ENCODE measurements at regions not wholly inside any gene's neighbourhood (a gene's known extent, or its start where the extent isn't known, plus 50 kb on each side); places are given as distances from the start of the nearest gene placed in this dataset.

DNA sequence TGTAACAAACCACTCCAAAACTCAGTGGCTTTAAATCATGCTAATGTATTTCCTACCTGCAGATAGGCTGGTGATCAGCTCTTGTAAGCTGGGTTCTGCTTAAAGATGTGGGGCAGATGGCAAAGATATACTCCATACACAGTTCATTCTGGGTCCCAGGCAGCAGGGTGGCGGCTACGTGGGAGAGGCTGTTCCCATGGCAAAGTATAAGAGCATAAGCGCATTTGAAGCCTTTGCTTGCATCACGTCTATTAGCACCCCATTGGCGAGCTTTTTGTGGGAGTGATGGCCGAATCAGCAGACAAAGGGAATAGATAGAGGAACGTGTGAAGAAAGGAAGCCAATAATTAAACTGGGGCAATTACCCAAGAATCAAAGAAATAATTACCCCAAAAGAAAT lies 523.1 kb downstream of the SPATA31D1 start:
- Histone ChIP-seq H3K27ac (ENCODE audit: low read length) (no peak overlapping the region), H3K9me2 (replicated peaks; ENCODE audit: insufficient read depth, low read length) (no peaks in the 10 kb centered on the region), H3K9ac (ENCODE audit: low read length) (no peak overlapping the region), H4K20me1 (ENCODE audit: insufficient read depth, low read depth, low read length) (no peaks in the 10 kb centered on the region), H3K79me2 (ENCODE audit: low read length) (no peaks in the 10 kb centered on the region), H3K27me3 (ENCODE audit: low read length) (no peaks in the 10 kb centered on the region), H3K9me3 (ENCODE audit: low read length) (peaks cover 4% of the 10 kb centered on the region), H3K4me2 (ENCODE audit: low read depth, low read length, poor library complexity, severe bottlenecking) (no peak overlapping the region), H3K4me3 (ENCODE audit: low read length) (no peak overlapping the region), H2AFZ (ENCODE audit: low read length) (no peak overlapping the region), H3K4me1 (ENCODE audit: low read length) (no peaks in the 10 kb centered on the region), H3K36me3 (ENCODE audit: insufficient read depth, low read length) (no peaks in the 10 kb centered on the region)
- no peak for DNase-seq

DNA sequence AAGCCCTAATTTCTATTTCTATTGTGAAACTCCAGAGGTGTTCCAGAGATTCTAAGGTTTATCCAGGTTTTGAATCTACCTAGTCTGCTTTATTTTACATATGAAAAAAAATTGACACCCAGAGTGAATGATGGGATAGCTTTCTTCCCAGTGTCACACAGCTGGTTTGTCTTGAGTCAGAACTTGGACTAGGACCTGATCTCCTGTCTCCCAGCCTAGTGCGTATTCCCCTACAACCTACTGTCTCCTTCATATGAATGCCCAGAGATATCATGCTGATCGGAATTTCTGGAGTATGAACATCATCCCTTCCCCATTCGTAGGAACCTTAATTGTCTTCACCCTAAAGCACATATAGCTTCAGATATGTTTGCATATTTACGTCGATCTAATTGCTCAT lies 524.2 kb downstream of the SPATA31D1 start:
- H3K27me3 ChIP-seq (ENCODE audit: low read length) = no peaks in the 10 kb centered on the region
- H4K20me1 ChIP-seq (ENCODE audit: insufficient read depth, low read depth, low read length) = no peaks in the 10 kb centered on the region
- no peak overlapping the region for H3K4me2 ChIP-seq (ENCODE audit: low read depth, low read length, poor library complexity, severe bottlenecking)
- no peaks in the 10 kb centered on the region for H3K9me2 ChIP-seq (replicated peaks; ENCODE audit: insufficient read depth, low read length)
- DNase-seq = no peak
- H3K9me3 ChIP-seq (ENCODE audit: low read length) = peaks cover 5% of the 10 kb centered on the region
- H3K79me2 ChIP-seq (ENCODE audit: low read length) = no peaks in the 10 kb centered on the region
- H3K36me3 ChIP-seq (ENCODE audit: insufficient read depth, low read length) = no peaks in the 10 kb centered on the region
- H3K4me1 ChIP-seq (ENCODE audit: low read length) = no peaks in the 10 kb centered on the region
- no peak overlapping the region for H3K4me3 ChIP-seq (ENCODE audit: low read length)
- no peak overlapping the region for H3K27ac ChIP-seq (ENCODE audit: low read length)
- no peak overlapping the region for H2AFZ ChIP-seq (ENCODE audit: low read length)
- no peak overlapping the region for H3K9ac ChIP-seq (ENCODE audit: low read length)

DNA sequence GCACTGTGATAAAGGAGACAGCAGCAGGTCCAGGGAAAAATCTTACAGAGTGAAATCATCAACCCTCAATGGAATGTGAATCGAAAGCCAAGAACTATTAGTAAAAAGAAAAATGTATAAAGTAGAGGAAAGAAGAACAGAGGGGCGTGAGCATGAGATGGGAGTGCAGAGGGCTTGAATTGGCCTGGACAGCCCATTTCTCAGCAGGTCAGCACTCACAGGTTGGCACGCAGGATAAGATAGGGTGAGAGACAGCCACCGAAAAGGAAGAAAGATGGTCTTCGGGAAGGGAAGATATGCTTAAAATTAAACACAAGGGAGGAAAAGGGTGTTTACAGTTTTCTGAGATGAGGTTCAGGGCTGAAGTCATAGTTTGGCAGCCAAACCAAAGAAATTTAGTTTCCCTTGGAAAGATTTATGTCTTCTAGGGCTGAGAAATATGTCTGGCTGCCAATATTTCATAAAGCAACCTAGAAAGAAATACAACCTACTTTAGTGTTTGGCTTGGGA lies 524.7 kb downstream of the SPATA31D1 start:
- Histone ChIP-seq H2AFZ (ENCODE audit: low read length) (no peak overlapping the region), H3K79me2 (ENCODE audit: low read length) (no peaks in the 10 kb centered on the region), H3K9me2 (replicated peaks; ENCODE audit: insufficient read depth, low read length) (no peaks in the 10 kb centered on the region), H3K4me2 (ENCODE audit: low read depth, low read length, poor library complexity, severe bottlenecking) (no peak overlapping the region), H3K4me3 (ENCODE audit: low read length) (no peak overlapping the region), H3K27ac (ENCODE audit: low read length) (no peak overlapping the region), H3K9me3 (ENCODE audit: low read length) (peaks cover 6% of the 10 kb centered on the region), H3K36me3 (ENCODE audit: insufficient read depth, low read length) (no peaks in the 10 kb centered on the region), H3K27me3 (ENCODE audit: low read length) (no peaks in the 10 kb centered on the region), H4K20me1 (ENCODE audit: insufficient read depth, low read depth, low read length) (no peaks in the 10 kb centered on the region), H3K9ac (ENCODE audit: low read length) (no peak overlapping the region), H3K4me1 (ENCODE audit: low read length) (no peaks in the 10 kb centered on the region)
- DNase-seq = no peak

DNA sequence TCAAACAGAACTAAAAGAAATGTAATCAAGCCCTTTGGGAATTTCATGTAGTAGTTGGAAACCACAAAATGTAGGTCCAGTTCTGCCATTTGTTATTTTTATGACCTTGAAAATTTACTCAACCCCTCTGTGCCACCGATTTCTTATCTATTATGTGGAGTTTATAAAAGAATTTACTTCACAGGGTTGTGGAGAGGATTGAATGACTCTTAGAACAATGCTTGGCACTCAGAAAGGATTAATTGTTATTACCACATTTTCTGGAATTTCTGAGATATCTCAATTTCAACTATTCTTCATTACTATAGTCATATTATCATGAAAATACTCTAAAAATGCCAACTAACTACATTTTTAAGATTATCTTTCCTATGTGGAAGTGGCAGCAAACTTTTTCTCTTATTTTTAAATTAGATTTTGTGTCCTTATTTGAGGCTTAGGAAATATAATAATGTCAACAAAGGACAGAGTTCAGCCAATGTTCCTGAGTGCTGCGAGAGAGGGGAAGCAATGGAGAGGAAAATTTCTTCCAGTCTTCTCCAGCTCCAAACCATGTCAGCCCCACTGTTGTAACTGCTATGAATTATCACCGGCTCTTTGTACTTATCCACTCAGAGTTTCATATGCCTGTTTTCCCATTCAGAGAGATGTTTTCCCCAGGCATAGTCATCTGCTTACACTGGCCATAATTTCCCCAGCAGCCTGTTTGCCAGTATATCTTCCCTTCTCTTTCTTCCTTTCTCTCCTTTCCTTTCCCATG lies 525.6 kb downstream of the SPATA31D1 start:
- DNase-seq = no peak
- H3K4me1 ChIP-seq (ENCODE audit: low read length) = no peaks in the 10 kb centered on the region
- no peak overlapping the region for H3K27ac ChIP-seq (ENCODE audit: low read length)
- no peaks in the 10 kb centered on the region for H3K36me3 ChIP-seq (ENCODE audit: insufficient read depth, low read length)
- no peak overlapping the region for H3K9ac ChIP-seq (ENCODE audit: low read length)
- no peaks in the 10 kb centered on the region for H3K27me3 ChIP-seq (ENCODE audit: low read length)
- no peaks in the 10 kb centered on the region for H3K79me2 ChIP-seq (ENCODE audit: low read length)
- H2AFZ ChIP-seq (ENCODE audit: low read length) = no peak overlapping the region
- no peak overlapping the region for H3K4me3 ChIP-seq (ENCODE audit: low read length)
- no peaks in the 10 kb centered on the region for H4K20me1 ChIP-seq (ENCODE audit: insufficient read depth, low read depth, low read length)
- peaks cover 6% of the 10 kb centered on the region for H3K9me3 ChIP-seq (ENCODE audit: low read length)
- H3K9me2 ChIP-seq (replicated peaks; ENCODE audit: insufficient read depth, low read length) = no peaks in the 10 kb centered on the region
- H3K4me2 ChIP-seq (ENCODE audit: low read depth, low read length, poor library complexity, severe bottlenecking) = no peak overlapping the region

DNA sequence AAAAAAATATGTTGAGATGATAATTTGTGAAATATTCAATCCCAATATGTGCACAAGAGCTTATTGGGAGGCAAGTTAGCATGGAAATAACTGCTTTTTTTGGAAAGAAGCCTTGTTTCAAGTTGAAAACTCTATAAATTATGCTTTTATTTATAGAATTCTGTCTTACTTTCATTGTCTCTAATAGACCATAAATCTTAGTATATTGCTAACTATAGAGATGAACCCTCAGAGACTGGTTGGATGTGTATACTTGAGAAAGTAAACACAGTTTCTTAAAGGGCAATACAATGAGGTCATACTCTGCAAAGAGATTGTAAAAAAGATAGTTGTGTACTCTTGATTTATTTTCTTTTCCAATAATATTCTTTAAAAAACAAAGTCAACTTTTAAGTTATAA lies 530.3 kb downstream of the SPATA31D1 start:
- Histone ChIP-seq H3K36me3 (ENCODE audit: insufficient read depth, low read length) (no peaks in the 10 kb centered on the region), H3K4me3 (ENCODE audit: low read length) (no peak overlapping the region), H3K9me3 (ENCODE audit: low read length) (peaks cover 18% of the 10 kb centered on the region), H2AFZ (ENCODE audit: low read length) (no peak overlapping the region), H3K9ac (ENCODE audit: low read length) (no peak overlapping the region), H3K4me2 (ENCODE audit: low read depth, low read length, poor library complexity, severe bottlenecking) (no peak overlapping the region), H3K27me3 (ENCODE audit: low read length) (no peaks in the 10 kb centered on the region), H3K9me2 (replicated peaks; ENCODE audit: insufficient read depth, low read length) (no peaks in the 10 kb centered on the region), H3K79me2 (ENCODE audit: low read length) (no peaks in the 10 kb centered on the region), H3K27ac (ENCODE audit: low read length) (no peak overlapping the region), H3K4me1 (ENCODE audit: low read length) (no peaks in the 10 kb centered on the region), H4K20me1 (ENCODE audit: insufficient read depth, low read depth, low read length) (no peaks in the 10 kb centered on the region)
- DNase-seq = no peak

DNA sequence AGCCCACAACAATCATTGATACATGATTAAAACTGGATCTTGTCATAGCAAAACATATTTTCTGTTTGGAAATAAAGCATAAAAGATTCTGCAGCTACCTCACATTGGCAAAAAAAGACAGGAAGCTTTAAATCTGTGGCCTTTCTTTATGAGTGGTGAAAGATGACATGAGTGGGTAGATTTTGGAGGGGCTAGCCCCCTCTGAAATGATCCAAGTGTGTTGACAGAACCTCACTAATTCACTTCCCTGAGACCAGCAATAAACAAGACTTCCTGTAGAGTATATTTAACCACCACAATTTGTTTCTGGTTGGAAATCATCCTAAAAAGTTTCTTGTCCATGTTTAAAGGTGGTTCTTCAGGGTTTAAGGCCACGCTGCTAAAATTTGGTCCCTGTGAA lies 530.8 kb downstream of the SPATA31D1 start:
- Histone ChIP-seq H3K4me3 (ENCODE audit: low read length) (no peak overlapping the region), H2AFZ (ENCODE audit: low read length) (no peak overlapping the region), H3K27me3 (ENCODE audit: low read length) (no peaks in the 10 kb centered on the region), H3K79me2 (ENCODE audit: low read length) (no peaks in the 10 kb centered on the region), H3K4me1 (ENCODE audit: low read length) (no peaks in the 10 kb centered on the region), H3K9me3 (ENCODE audit: low read length) (peaks cover 21% of the 10 kb centered on the region), H3K4me2 (ENCODE audit: low read depth, low read length, poor library complexity, severe bottlenecking) (no peak overlapping the region), H3K36me3 (ENCODE audit: insufficient read depth, low read length) (no peaks in the 10 kb centered on the region), H3K9me2 (replicated peaks; ENCODE audit: insufficient read depth, low read length) (no peaks in the 10 kb centered on the region), H3K27ac (ENCODE audit: low read length) (no peak overlapping the region), H3K9ac (ENCODE audit: low read length) (no peak overlapping the region), H4K20me1 (ENCODE audit: insufficient read depth, low read depth, low read length) (no peaks in the 10 kb centered on the region)
- no peak for DNase-seq

DNA sequence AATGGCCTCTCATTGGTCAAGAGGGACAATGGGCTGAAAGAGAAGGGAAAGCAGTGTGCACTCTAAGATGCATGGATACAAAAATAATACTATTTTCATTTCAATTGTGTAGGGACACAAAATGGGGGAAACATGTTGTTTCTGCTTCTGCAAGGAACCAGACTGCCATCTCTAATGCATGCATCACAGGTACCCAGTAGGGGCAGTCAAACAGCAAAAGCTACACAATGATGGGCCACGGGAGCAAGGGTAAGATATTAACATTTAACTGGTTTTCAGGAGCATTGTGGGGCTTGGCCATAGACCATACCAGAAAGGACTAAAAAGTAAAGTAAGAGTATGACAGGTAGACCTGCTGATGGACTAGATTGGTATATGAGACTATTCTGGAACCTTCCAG lies 535.8 kb downstream of the SPATA31D1 start:
- DNase-seq = no peak
- H3K79me2 ChIP-seq (ENCODE audit: low read length) = no peaks in the 10 kb centered on the region
- H3K9ac ChIP-seq (ENCODE audit: low read length) = no peak overlapping the region
- no peak overlapping the region for H3K27ac ChIP-seq (ENCODE audit: low read length)
- no peaks in the 10 kb centered on the region for H3K9me2 ChIP-seq (replicated peaks; ENCODE audit: insufficient read depth, low read length)
- no peaks in the 10 kb centered on the region for H4K20me1 ChIP-seq (ENCODE audit: insufficient read depth, low read depth, low read length)
- no peak overlapping the region for H3K4me3 ChIP-seq (ENCODE audit: low read length)
- H3K4me1 ChIP-seq (ENCODE audit: low read length) = no peaks in the 10 kb centered on the region
- H3K36me3 ChIP-seq (ENCODE audit: insufficient read depth, low read length) = no peaks in the 10 kb centered on the region
- H2AFZ ChIP-seq (ENCODE audit: low read length) = no peak overlapping the region
- H3K27me3 ChIP-seq (ENCODE audit: low read length) = no peaks in the 10 kb centered on the region
- H3K4me2 ChIP-seq (ENCODE audit: low read depth, low read length, poor library complexity, severe bottlenecking) = no peak overlapping the region
- H3K9me3 ChIP-seq (ENCODE audit: low read length) = peaks cover 28% of the 10 kb centered on the region

DNA sequence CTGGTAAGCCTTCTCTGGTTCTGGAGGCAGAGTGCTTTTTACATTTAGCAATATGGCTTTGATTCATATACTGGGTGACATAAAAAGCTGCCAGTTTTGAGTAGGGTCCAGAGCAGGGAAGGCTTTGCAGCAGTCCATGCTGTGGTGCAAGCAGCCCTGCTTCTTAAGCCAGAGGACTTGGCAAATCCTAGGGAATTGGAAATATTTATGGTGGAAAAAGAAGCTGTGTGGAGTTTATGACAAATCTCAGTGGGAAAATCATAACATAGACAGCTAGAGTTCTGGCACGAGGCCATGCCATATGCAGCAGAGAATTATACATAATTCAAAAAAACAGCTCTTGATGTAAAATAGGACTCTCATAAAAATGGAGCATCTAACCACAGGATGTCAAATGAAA lies 536.4 kb downstream of the RASEF start:
- Histone ChIP-seq H3K27me3 (ENCODE audit: low read length) (no peaks in the 10 kb centered on the region), H3K9me3 (ENCODE audit: low read length) (peaks cover 20% of the 10 kb centered on the region)

More for the DNA sequence above, 536.4 kb downstream of the RASEF start:
- Histone ChIP-seq H3K4me1 (ENCODE audit: low read length) (no peaks in the 10 kb centered on the region), H3K27ac (ENCODE audit: low read length) (no peak overlapping the region), H3K36me3 (ENCODE audit: insufficient read depth, low read length) (no peaks in the 10 kb centered on the region), H3K9me2 (replicated peaks; ENCODE audit: insufficient read depth, low read length) (no peaks in the 10 kb centered on the region), H3K79me2 (ENCODE audit: low read length) (no peaks in the 10 kb centered on the region), H2AFZ (ENCODE audit: low read length) (no peak overlapping the region), H3K9ac (ENCODE audit: low read length) (no peak overlapping the region), H3K4me3 (ENCODE audit: low read length) (no peak overlapping the region), H4K20me1 (ENCODE audit: insufficient read depth, low read depth, low read length) (no peaks in the 10 kb centered on the region), H3K4me2 (ENCODE audit: low read depth, low read length, poor library complexity, severe bottlenecking) (no peak overlapping the region)
- no peak for DNase-seq

Data from Karpas-422 (cell line).